ENCODE measurements at regions not wholly inside any gene's neighbourhood (a gene's known extent, or its start where the extent isn't known, plus 50 kb on each side); places are given as distances from the start of the nearest gene placed in this dataset.
A peak's percentile ranks its signal among the peaks of the same experiment; 100 is the strongest.

- no peak for TF ChIP-seq CTCF (IDR thresholded peaks at IDR 0.05; ENCODE audit: insufficient read depth, low read depth, low read length)
- DNase-seq (ENCODE audit: low read depth) = no peak
- H3K4me3 ChIP-seq (ENCODE audit: low read depth, low read length) = no peak overlapping the region
These were observed 144.2 kb upstream of the GLI3 start for GRCh38 chr7:42381161-42381560.

DNA sequence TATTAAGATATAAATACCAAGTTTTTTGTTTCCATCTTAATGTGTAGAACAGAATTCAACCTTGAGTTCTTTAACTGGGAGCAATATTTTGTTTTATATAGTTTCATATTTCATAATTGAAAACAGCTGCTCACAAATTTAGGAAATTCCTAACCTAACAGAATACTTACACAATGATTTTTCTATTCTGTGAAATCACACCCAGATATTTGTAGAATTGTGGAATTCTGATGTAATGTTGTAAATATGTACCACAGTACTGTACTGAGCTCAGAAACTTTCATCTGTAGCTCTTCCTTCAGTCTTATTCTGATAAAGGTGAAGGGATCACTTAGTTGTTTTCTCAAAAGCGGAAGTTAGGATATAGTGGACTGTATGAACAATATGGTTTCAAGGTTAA, 143.4 kb upstream of the GLI3 start:
- H3K4me3 ChIP-seq (ENCODE audit: low read depth, low read length) = no peak overlapping the region
- TF ChIP-seq CTCF (IDR thresholded peaks at IDR 0.05; ENCODE audit: insufficient read depth, low read depth, low read length) = no peak
- no peak for DNase-seq (ENCODE audit: low read depth)

DNA sequence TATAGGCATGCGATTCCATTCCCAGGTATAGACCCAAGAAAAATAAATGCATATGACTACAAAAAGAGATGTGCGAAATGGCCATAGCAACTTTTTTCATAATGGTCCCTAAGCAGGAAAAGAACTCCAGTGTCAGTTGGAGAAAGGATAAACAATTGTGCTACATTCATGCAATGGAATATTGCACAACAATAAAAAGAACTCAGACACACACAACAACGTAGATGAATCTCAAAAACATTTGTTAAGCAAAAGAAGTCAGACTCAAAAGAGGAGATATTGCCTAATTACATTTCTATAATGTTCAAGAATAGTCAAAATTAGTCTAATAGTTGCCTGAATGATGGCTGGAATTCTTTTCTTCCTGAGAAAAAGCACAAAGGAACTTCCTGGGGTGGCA, 141.1 kb upstream of the GLI3 start:
- TF ChIP-seq CTCF (IDR thresholded peaks at IDR 0.05; ENCODE audit: insufficient read depth, low read depth, low read length) = no peak
- no peak overlapping the region for H3K4me3 ChIP-seq (ENCODE audit: low read depth, low read length)
- DNase-seq (ENCODE audit: low read depth) = no peak

DNA sequence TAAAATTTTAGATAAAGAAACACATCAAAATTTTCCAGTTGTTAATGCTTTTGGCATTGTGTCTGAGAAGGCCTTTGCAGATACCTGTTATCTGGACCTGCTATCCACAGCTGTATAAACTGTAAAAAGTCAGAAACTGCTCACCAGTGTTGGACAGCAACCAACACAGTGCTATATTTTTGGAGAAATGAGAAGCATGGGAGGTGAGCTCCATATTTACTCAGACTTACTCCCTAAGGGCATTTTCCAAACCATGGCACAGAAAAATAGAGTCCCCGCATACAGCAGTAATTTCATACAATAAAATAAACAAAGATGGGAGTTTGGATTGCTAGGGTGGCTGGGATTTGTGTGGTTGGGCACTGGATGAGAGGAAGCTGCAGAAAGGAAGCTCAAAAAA, 136.3 kb upstream of the GLI3 start:
- no peak for DNase-seq (ENCODE audit: low read depth)
- H3K4me3 ChIP-seq (ENCODE audit: low read depth, low read length) = no peak overlapping the region
- TF ChIP-seq CTCF (IDR thresholded peaks at IDR 0.05; ENCODE audit: insufficient read depth, low read depth, low read length) = no peak

- TF ChIP-seq CTCF (IDR thresholded peaks at IDR 0.05; ENCODE audit: insufficient read depth, low read depth, low read length) = no peak
- H3K4me3 ChIP-seq (ENCODE audit: low read depth, low read length) = no peak overlapping the region
- DNase-seq (ENCODE audit: low read depth) = no peak
These were observed 135.5 kb upstream of the GLI3 start for GRCh38 chr7:42372479-42372878.

DNA sequence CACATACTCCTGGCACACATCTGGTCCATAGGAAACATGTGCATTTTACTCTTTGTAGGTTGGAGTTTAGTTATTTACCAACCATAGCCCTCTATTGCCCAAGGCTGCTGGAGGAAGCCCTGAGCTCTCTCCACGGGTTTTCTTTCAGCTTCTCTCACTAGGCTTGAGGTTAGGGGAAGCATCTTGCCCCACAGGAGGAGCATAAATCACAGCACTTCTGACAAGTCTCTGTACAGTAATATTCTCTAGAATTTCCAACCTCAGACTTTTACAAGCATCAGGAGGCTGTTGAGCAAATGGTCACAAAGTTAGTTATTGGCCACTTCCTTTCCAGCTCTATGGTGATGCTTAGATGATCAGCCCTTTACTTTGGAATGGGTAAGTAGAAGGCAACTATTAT, 122.9 kb upstream of the GLI3 start:
- no peak overlapping the region for H3K4me3 ChIP-seq (ENCODE audit: low read depth, low read length)
- no peak for TF ChIP-seq CTCF (IDR thresholded peaks at IDR 0.05; ENCODE audit: insufficient read depth, low read depth, low read length)
- DNase-seq (ENCODE audit: low read depth) = peak; percentile 66

GRCh38 chr7:42351316-42351935, 114.4 kb upstream of the GLI3 start:
- no peak for TF ChIP-seq CTCF (IDR thresholded peaks at IDR 0.05; ENCODE audit: insufficient read depth, low read depth, low read length)
- H3K4me3 ChIP-seq (ENCODE audit: low read depth, low read length) = no peak overlapping the region
- peak; percentile 53 for DNase-seq (ENCODE audit: low read depth)

All from fibroblast of villous mesenchyme (primary cell).